ENCODE measurements at regions not wholly inside any gene's neighbourhood (a gene's known extent, or its start where the extent isn't known, plus 50 kb on each side); places are given as distances from the start of the nearest gene placed in this dataset.

DNA sequence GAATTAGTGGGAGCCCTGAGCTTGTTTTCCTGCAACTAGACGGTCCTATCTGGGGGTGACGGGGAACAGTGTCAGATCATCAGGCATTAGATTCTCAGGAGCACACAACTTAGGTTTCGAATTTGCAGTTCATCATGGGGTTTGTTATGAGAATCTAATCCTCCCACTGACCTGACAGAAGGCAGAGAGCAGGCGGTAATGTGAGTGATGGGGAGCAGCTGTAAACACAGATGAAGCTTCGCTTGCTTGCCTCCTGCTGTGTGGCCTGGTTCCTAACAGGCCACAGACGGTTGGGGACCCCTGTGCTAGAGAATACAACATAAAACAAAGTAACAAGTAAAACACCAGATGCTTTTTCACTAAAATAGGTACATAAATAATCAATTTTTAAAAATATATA, 86.2 kb upstream of the BLTP1 start:
- Histone ChIP-seq H3K36me3 (replicated peaks) (no peaks in the 10 kb centered on the region), H3K27me3 (replicated peaks) (no peaks in the 10 kb centered on the region), H3K4me3 (ENCODE audit: low read depth, low read length) (no peak overlapping the region), H3K27ac (no peak overlapping the region)
- TF ChIP-seq, protein P1, sequence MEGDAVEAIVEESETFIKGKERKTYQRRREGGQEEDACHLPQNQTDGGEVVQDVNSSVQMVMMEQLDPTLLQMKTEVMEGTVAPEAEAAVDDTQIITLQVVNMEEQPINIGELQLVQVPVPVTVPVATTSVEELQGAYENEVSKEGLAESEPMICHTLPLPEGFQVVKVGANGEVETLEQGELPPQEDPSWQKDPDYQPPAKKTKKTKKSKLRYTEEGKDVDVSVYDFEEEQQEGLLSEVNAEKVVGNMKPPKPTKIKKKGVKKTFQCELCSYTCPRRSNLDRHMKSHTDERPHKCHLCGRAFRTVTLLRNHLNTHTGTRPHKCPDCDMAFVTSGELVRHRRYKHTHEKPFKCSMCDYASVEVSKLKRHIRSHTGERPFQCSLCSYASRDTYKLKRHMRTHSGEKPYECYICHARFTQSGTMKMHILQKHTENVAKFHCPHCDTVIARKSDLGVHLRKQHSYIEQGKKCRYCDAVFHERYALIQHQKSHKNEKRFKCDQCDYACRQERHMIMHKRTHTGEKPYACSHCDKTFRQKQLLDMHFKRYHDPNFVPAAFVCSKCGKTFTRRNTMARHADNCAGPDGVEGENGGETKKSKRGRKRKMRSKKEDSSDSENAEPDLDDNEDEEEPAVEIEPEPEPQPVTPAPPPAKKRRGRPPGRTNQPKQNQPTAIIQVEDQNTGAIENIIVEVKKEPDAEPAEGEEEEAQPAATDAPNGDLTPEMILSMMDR (IDR thresholded peaks at IDR 0.05; ENCODE audit: low read depth, low read length, missing control alignments) = no peak
- in situ Hi-C loops (cut with HindIII; ENCODE audit: low pct_ligation_motif_present, low sequenced_read_pairs) = no loop called here
- no peak for DNase-seq

DNA sequence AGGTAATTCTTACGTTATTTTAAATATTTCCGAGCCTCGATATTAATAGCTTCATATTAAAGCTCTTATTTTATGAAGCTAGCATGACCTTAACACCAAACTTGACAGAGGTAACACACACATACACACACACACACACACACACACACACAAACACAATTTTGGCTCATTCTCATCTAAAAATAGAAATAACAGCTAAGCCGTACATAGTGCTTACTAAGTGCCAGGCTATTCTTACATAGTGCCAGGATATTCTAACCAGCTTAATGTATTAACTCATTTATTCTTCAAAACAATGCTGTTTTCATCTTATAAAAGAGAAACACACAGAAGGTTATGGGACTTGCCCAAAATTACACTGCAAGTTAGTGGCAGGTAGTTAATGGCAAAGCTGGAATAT, 87.0 kb upstream of the BLTP1 start:
- no peak overlapping the region for H3K4me3 ChIP-seq (ENCODE audit: low read depth, low read length)
- in situ Hi-C loops (cut with HindIII; ENCODE audit: low pct_ligation_motif_present, low sequenced_read_pairs) = no loop called here
- no peaks in the 10 kb centered on the region for H3K27me3 ChIP-seq (replicated peaks)
- no peak overlapping the region for H3K27ac ChIP-seq
- TF ChIP-seq, protein P1 (IDR thresholded peaks at IDR 0.05; ENCODE audit: low read depth, low read length, missing control alignments) = no peak
- H3K36me3 ChIP-seq (replicated peaks) = no peaks in the 10 kb centered on the region
- no peak for DNase-seq

DNA sequence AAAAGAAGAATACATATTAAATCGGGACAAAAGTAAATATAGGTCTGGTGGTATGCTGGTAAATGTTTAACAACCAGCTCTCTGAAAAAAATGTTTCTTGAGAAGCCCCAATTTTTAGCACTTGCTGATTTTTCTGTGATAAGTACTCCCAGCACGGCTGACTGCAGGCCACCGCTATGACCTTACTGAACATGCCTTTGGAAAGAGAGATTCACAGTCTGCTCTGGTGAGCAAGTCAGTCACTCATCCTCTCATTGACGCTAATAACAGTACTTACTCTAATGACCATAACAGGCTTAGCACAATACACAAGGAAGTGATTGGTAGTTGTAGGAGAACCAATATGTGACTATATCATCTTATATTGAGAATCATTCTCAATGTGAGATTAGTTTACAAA, 98.9 kb upstream of the BLTP1 start:
- DNase-seq = no peak
- in situ Hi-C loops (cut with HindIII; ENCODE audit: low pct_ligation_motif_present, low sequenced_read_pairs) = no loop called here
- TF ChIP-seq, protein P1 (IDR thresholded peaks at IDR 0.05; ENCODE audit: low read depth, low read length, missing control alignments) = no peak
- Histone ChIP-seq H3K36me3 (replicated peaks) (no peaks in the 10 kb centered on the region), H3K27me3 (replicated peaks) (no peaks in the 10 kb centered on the region), H3K27ac (no peak overlapping the region), H3K4me3 (ENCODE audit: low read depth, low read length) (no peak overlapping the region)

DNA sequence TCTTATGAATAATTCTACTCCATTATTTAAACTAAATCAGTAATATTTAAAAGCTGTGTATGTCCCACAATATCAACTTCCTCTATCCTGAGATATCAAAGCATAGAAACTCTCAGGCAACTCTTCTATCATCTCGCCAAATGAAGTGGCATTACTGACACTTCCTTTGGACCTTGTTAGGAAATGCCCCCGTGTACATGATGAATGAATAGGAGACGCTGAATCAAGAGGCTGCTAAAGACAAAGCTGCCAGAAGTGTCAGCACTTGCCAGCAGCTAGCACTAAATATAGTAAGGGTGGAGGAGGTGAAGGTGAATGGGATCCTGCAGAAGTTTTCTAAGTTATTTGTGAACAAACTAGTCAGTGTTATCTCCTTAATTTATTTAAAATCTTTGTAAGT, 99.5 kb upstream of the BLTP1 start:
- Histone ChIP-seq H3K36me3 (replicated peaks) (no peaks in the 10 kb centered on the region), H3K27me3 (replicated peaks) (no peaks in the 10 kb centered on the region), H3K4me3 (ENCODE audit: low read depth, low read length) (no peak overlapping the region), H3K27ac (no peak overlapping the region)
- TF ChIP-seq, protein P1 (IDR thresholded peaks at IDR 0.05; ENCODE audit: low read depth, low read length, missing control alignments) = no peak
- in situ Hi-C loops (cut with HindIII; ENCODE audit: low pct_ligation_motif_present, low sequenced_read_pairs) = no loop called here
- no peak for DNase-seq

DNA sequence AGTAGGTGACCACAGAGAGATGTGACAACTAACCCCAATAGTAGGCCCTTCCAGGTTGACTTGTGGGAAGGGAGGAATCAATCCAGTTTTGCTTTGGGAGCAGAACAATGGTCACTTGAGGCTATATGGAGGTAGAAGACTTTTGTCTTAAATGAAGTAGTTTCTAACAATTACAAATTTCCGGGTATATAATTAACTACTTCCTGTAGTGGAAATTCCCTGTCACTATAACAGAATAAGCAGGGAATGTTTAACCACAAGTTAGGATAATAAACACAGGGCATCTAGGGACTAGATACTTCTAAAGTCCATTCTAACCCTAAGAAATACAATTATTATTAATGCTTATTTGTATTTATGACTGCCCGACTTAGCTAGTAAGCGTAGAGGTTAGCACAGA, 99.0 kb upstream of the TRPC3 start:
- no peak for DNase-seq
- Histone ChIP-seq H3K27ac (no peak overlapping the region), H3K4me3 (ENCODE audit: low read depth, low read length) (no peak overlapping the region), H3K27me3 (replicated peaks) (no peaks in the 10 kb centered on the region), H3K36me3 (replicated peaks) (no peaks in the 10 kb centered on the region)
- TF ChIP-seq, protein P1 (IDR thresholded peaks at IDR 0.05; ENCODE audit: low read depth, low read length, missing control alignments) = no peak
- in situ Hi-C loops (cut with HindIII; ENCODE audit: low pct_ligation_motif_present, low sequenced_read_pairs) = no loop called here
